K562 (cell line): ENCODE measurements at regions not wholly inside any gene's neighbourhood (a gene's known extent, or its start where the extent isn't known, plus 50 kb on each side); places are given as distances from the start of the nearest gene placed in this dataset.
A peak's percentile ranks its signal among the peaks of the same experiment; 100 is the strongest.

Source experiments
- ATAC-seq: fragments of 200-7000 bp; cut with Tn5 transposase; 3 replicates; pipeline ENCODE4 v1.9.1; 2020; ENCODE audit warnings: moderate library complexity
- BruUV-seq: library from RNA; stranded (reverse); fragments of 400-500 nt; replicated peaks from 2 replicates; lab custom pipeline; 2021; lab: Mats Ljungman, UMichigan
- CTCF ChIA-PET: fragments of 300-600 bp; formaldehyde crosslinking; extraction: SDS; loops from one replicate; lab custom pipeline; 2021; ENCODE audit warnings: low intra/inter-chr PET ratio; lab: Yijun Ruan, JAX
- POLR2A ChIA-PET: fragments of 300-600, 350-650 bp; sonication (Branson Sonifier 250); formaldehyde crosslinking; extraction: SDS; loops from one replicate; lab custom pipeline; 2021; ENCODE audit warnings: antibody characterized with exemption, inconsistent platforms; lab: Yijun Ruan, JAX
- DNase-seq, 4 experiments: peaks; one replicate each; pipeline versions ENCODE4 v3.0.0 to v3.0.0-alpha.2; 2011 to 2018; ENCODE audit warnings: low spot score in 3 of 4, mixed read lengths in 3 of 4; ENCODE audit errors: extremely low read depth in 1 of 4
- FAIRE-seq: peaks from 2 replicates; lab custom pipeline; 2011; peaks lifted over from hg19 to GRCh38; lab: Jason Lieb, UNC
- H2AFZ ChIP-seq: 2 replicates; pipeline ENCODE4 v1.6.0; 2011; ENCODE audit warnings: low read depth, low read length, control low read depth, inconsistent platforms
- H3K27ac ChIP-seq: fragments of 200-600 bp; 3 replicates; pipeline ENCODE4 v1.8.0; 2011; ENCODE audit warnings: low read depth, mild to moderate bottlenecking, control low read depth, inconsistent platforms, low read length, moderate library complexity, mixed read lengths; ENCODE audit errors: extremely low read depth
- H3K27me3 ChIP-seq, 2 experiments: fragments of 300-600 bp in 1 of 2; 2 replicates in 1 of 2; 3 replicates in 1 of 2; pipeline versions ENCODE4 v1.6.0 to v1.8.0; 2011; ENCODE audit warnings: inconsistent platforms in 2 of 2, low read length in 2 of 2, mild to moderate bottlenecking in 1 of 2, mixed read lengths in 1 of 2, moderate library complexity in 1 of 2; ENCODE audit not compliant: control insufficient read depth in 2 of 2, insufficient read depth in 2 of 2
- H3K36me3 ChIP-seq: fragments of 300-600 bp; 3 replicates; pipeline ENCODE4 v1.8.0; 2011; ENCODE audit warnings: mild to moderate bottlenecking, low read length, inconsistent platforms; ENCODE audit not compliant: control insufficient read depth, insufficient read depth
- H3K4me1 ChIP-seq, 2 experiments: fragments of 200-600 bp in 1 of 2; replicated peaks in 1 of 2; 2 replicates in 1 of 2; 3 replicates in 1 of 2; pipeline versions ENCODE4 v1.5.1 to v1.8.0; 2011; ENCODE audit warnings: inconsistent platforms in 2 of 2, low read length in 2 of 2, mild to moderate bottlenecking in 1 of 2, mixed read lengths in 1 of 2, moderate library complexity in 1 of 2; ENCODE audit not compliant: control insufficient read depth in 2 of 2, insufficient read depth in 2 of 2
- H3K4me2 ChIP-seq: 2 replicates; pipeline ENCODE4 v1.6.1; 2011; ENCODE audit warnings: low read length, control low read depth, inconsistent platforms, mixed read lengths; ENCODE audit not compliant: insufficient read depth
- H3K4me3 ChIP-seq: fragments of 200-600 bp; sonication (generic), shearing (Covaris generic); 2 replicates; pipeline ENCODE4 v1.5.1; 2016; ENCODE audit warnings: control low read depth, inconsistent platforms
- H3K79me2 ChIP-seq: fragments of 200-600 bp; 3 replicates; pipeline ENCODE4 v1.8.0; 2011; ENCODE audit warnings: low read length, inconsistent platforms; ENCODE audit not compliant: control insufficient read depth, insufficient read depth
- H3K9ac ChIP-seq, 2 experiments: 2 replicates each; pipeline versions ENCODE4 v1.6.0 to v1.6.1; 2011; ENCODE audit warnings: low read depth in 2 of 2, low read length in 2 of 2, control low read depth in 1 of 2, inconsistent platforms in 1 of 2, mild to moderate bottlenecking in 1 of 2, mixed read lengths in 1 of 2; ENCODE audit not compliant: insufficient read depth in 1 of 2
- H3K9me1 ChIP-seq: one replicate; pipeline ENCODE4 v1.6.0; 2011; ENCODE audit warnings: inconsistent platforms, mild to moderate bottlenecking, low read length, moderate library complexity; ENCODE audit not compliant: control insufficient read depth, insufficient read depth
- H3K9me3 ChIP-seq: replicated peaks from 2 replicates; pipeline ENCODE4 v1.5.1; 2011; ENCODE audit warnings: low read depth, low read length, inconsistent platforms; ENCODE audit not compliant: control insufficient read depth, insufficient read depth
- H4K20me1 ChIP-seq: replicated peaks from 2 replicates; pipeline ENCODE4 v1.6.1; 2011; ENCODE audit warnings: low read length, inconsistent platforms, mixed read lengths; ENCODE audit not compliant: control insufficient read depth, insufficient read depth
- CCNT2 ChIP-seq: IDR thresholded peaks from 2 replicates; pipeline ENCODE4 v1.6.1; 2011; ENCODE audit warnings: borderline replicate concordance, low read depth, mild to moderate bottlenecking, moderate library complexity, mixed read lengths, low read length; ENCODE audit not compliant: insufficient read length; ENCODE audit errors: extremely low read depth
- CHAMP1 ChIP-seq: fragments of 450-650 bp; IDR thresholded peaks from 2 replicates; pipeline ENCODE4 v1.6.1; 2016; ENCODE audit warnings: mild to moderate bottlenecking
- CTBP1 ChIP-seq: fragments of 450-650 bp; IDR thresholded peaks from 2 replicates; pipeline ENCODE4 v1.6.1; 2016; ENCODE audit warnings: borderline replicate concordance
- FOXJ2 ChIP-seq: fragments of 200-800 bp; sonication (Bioruptor generic); IDR thresholded peaks from 2 replicates; pipeline ENCODE4 v1.6.1; 2016; ENCODE audit warnings: missing genetic modification characterization, missing compliant biosample characterization
- KDM2B ChIP-seq: fragments of 250-450 bp; sonication (Bioruptor Pico); IDR thresholded peaks from 2 replicates; pipeline ENCODE4 v1.8.0; 2021; ENCODE audit warnings: mild to moderate bottlenecking, moderate library complexity
- KHSRP ChIP-seq: fragments of 450-650 bp; IDR thresholded peaks from 2 replicates; pipeline ENCODE4 v1.6.1; 2017
- MIER1 ChIP-seq: fragments of 450-650 bp; IDR thresholded peaks from 2 replicates; pipeline ENCODE4 v1.6.1; 2016; ENCODE audit warnings: antibody characterized with exemption, mild to moderate bottlenecking, low read depth
- PCBP2 ChIP-seq: fragments of 200-400 bp; formaldehyde crosslinking; IDR thresholded peaks from 2 replicates; pipeline ENCODE4 v1.6.1; 2018; ENCODE audit warnings: low read length, low read depth, mild to moderate bottlenecking, moderate library complexity; ENCODE audit not compliant: poor library complexity, severe bottlenecking
- POLR3A ChIP-seq: IDR thresholded peaks from 2 replicates; pipeline ENCODE4 v1.6.1; 2011; ENCODE audit warnings: borderline replicate concordance, mild to moderate bottlenecking, moderate library complexity; ENCODE audit not compliant: insufficient read length, insufficient read depth; ENCODE audit errors: extremely low read depth
- ZNF280A ChIP-seq: fragments of 450-650 bp; IDR thresholded peaks from 2 replicates; pipeline ENCODE4 v1.6.1; 2018; ENCODE audit warnings: mild to moderate bottlenecking, low read depth; ENCODE audit not compliant: partially characterized antibody
- ZNF347 ChIP-seq: fragments of 450-650 bp; formaldehyde crosslinking; IDR thresholded peaks from 2 replicates; pipeline ENCODE4 v1.4.0; 2020; ENCODE audit warnings: low read depth, mild to moderate bottlenecking, moderate library complexity
- ZNF449 ChIP-seq: fragments of 250-450 bp; sonication (Bioruptor Pico); IDR thresholded peaks from 2 replicates; pipeline ENCODE4 v1.8.0; 2022; ENCODE audit warnings: moderate library complexity, mild to moderate bottlenecking, inconsistent platforms
- ZNF507 ChIP-seq: conservative IDR thresholded peaks from 2 replicates; pipeline ENCODE4 v1.6.1; 2017; ENCODE audit warnings: missing genetic modification characterization, missing compliant biosample characterization
- ZNF561 ChIP-seq: fragments of 450-650 bp; formaldehyde crosslinking; conservative IDR thresholded peaks from 2 replicates; pipeline ENCODE4 v1.4.0; 2020; ENCODE audit warnings: mild to moderate bottlenecking, moderate library complexity
- ZNF584 ChIP-seq: fragments of 200-800 bp; sonication (Bioruptor generic); IDR thresholded peaks from 2 replicates; pipeline ENCODE4 v1.6.1; 2016; ENCODE audit warnings: low read depth, mild to moderate bottlenecking, missing genetic modification characterization, missing compliant biosample characterization
- ZNF75A ChIP-seq: fragments of 450-650 bp; formaldehyde crosslinking; IDR thresholded peaks from 2 replicates; pipeline ENCODE4 v1.4.0; 2020; ENCODE audit warnings: mild to moderate bottlenecking
- WGBS: fragments of 100-300 bp; shearing (Covaris generic); methylation state at CpG from one replicate; pipeline ENCODE4 v1.1.6; 2016; ENCODE audit warnings: low coverage, mixed read lengths; ENCODE audit not compliant: insufficient coverage; ENCODE audit errors: missing lambda C conversion rate; 5-methylcytosine and 5-hydroxymethylcytosine counted together
- in situ Hi-C: fragments of 300-500 bp; cut with MboI; formaldehyde crosslinking; loops from 4 replicates; pipeline ENCODE4 v1.15.0; 2018; ENCODE audit warnings: inconsistent platforms, mixed read lengths
- intact Hi-C: fragments of 100-400 bp; cut with micrococcal nuclease; formaldehyde crosslinking; loops from 2 replicates; pipeline ENCODE4 v1.14.2; 2022

- DNase-seq (peak; percentile 56 to 80 (median 62)), ATAC-seq (peak; percentile 64), FAIRE-seq (peak; percentile 91)
- intact Hi-C loops (no loop called here), in situ Hi-C loops (no loop called here)
- Histone ChIP-seq H3K9ac (no peak overlapping the region; a peak in 1 of 4 replicates), H3K36me3 (no peaks in the 10 kb centered on the region), H3K4me1 (peaks cover 5 to 45% of the 10 kb centered on the region in 2 experiments; a peak in 4 of 5 replicates), H3K27ac (peak overlapping the region; percentile 44; the same call in 1 of the 3 replicates), H3K4me3 (no peak overlapping the region), H3K79me2 (no peaks in the 10 kb centered on the region), H3K9me1 (no peaks in the 10 kb centered on the region), H3K27me3 (no peaks in the 10 kb centered on the region), H2AFZ (peak overlapping the region; percentile 77), H3K4me2 (no peak overlapping the region), H3K9me3 (no peaks in the 10 kb centered on the region; the same call in 1 of the 2 replicates), H4K20me1 (no peaks in the 10 kb centered on the region)
- no TSS peak for BruUV-seq
- 26% methylated on average over 7 of the region's 7 CpGs for WGBS
- CTCF ChIA-PET = no interaction called here
- POLR2A ChIA-PET = interaction anchor here (0.6 to 1.2 kb wide), 4 partner anchors 14 to 26 kb away, joined by 3 to 7 read pairs (median 3); no protein-coding TSS in a partner anchor
- no peak for TF ChIP-seq CCNT2
- no peak for TF ChIP-seq ZNF280A
- no peak for TF ChIP-seq PCBP2
- no peak for TF ChIP-seq KHSRP
- 0 out of 2 replicates have a peak, but pooled peaks have one; percentile 18 for TF ChIP-seq CTBP1
- no peak for TF ChIP-seq ZNF507 (tag)
- TF ChIP-seq ZNF584 (CRISPR knock-in tag) = 0 out of 2 replicates have a peak, but pooled peaks have one; percentile 27
- TF ChIP-seq ZNF561 (CRISPR knock-in tag) = no peak
- no peak for TF ChIP-seq KDM2B (CRISPR knock-in tag)
- no peak for TF ChIP-seq MIER1
- no peak for TF ChIP-seq ZNF347 (CRISPR knock-in tag)
- TF ChIP-seq ZNF75A (CRISPR knock-in tag) = no peak
- TF ChIP-seq CHAMP1 = no peak
- TF ChIP-seq ZNF449 (CRISPR knock-in tag) = no peak
- no peak; the same call in 1 of the 2 replicates for TF ChIP-seq FOXJ2 (tag)
- no peak for TF ChIP-seq POLR3A
Measured at GRCh38 chr3:72143322-72143721, 358.4 kb upstream of the PROK2 start.
